ENCODE measurements at regions not wholly inside any gene's neighbourhood (a gene's known extent, or its start where the extent isn't known, plus 50 kb on each side); places are given as distances from the start of the nearest gene placed in this dataset.

DNA sequence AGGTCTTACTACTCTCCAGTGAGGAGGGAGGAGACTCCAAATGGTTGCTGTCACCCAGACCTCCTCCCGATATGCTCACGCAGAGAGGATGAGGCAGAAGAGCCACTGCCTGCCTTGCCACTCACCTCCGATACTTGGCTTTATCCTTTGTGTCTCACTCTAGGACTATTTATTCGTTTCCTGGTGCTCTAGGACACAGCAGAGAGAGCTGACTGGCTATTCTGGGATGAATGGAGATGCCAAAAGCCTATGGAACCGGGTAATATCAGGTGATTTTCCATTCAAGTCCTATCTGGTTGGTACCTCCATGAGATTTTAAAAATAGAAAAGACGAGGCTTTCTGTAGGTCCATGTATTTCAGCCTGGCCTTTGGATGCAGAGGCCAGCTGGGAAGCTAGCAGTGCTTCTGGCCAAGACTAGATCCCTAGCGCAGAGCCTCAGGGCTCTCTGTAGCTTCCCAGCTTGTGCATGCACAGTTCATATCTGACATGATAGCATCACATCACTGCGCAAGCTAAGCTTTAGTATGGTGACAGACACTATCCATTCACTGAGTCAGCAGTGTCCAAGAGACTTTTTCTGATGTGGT, 239.0 kb upstream of the ANKRD30A start:
- H3K4me3 ChIP-seq: no peak overlapping the region
- TF ChIP-seq, protein P1, sequence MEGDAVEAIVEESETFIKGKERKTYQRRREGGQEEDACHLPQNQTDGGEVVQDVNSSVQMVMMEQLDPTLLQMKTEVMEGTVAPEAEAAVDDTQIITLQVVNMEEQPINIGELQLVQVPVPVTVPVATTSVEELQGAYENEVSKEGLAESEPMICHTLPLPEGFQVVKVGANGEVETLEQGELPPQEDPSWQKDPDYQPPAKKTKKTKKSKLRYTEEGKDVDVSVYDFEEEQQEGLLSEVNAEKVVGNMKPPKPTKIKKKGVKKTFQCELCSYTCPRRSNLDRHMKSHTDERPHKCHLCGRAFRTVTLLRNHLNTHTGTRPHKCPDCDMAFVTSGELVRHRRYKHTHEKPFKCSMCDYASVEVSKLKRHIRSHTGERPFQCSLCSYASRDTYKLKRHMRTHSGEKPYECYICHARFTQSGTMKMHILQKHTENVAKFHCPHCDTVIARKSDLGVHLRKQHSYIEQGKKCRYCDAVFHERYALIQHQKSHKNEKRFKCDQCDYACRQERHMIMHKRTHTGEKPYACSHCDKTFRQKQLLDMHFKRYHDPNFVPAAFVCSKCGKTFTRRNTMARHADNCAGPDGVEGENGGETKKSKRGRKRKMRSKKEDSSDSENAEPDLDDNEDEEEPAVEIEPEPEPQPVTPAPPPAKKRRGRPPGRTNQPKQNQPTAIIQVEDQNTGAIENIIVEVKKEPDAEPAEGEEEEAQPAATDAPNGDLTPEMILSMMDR (IDR thresholded peaks at IDR 0.05): no peak
- ATAC-seq (no peak), DNase-seq (no peak)
- intact Hi-C loops (cut with DNase I, micrococcal nuclease): no loop called here
- H3K9me3 ChIP-seq: no peaks in the 10 kb centered on the region
- no peaks in the 10 kb centered on the region for H3K36me3 ChIP-seq (ENCODE audit: low read depth)
- no peaks in the 10 kb centered on the region for H3K4me1 ChIP-seq (ENCODE audit: low read depth)

DNA sequence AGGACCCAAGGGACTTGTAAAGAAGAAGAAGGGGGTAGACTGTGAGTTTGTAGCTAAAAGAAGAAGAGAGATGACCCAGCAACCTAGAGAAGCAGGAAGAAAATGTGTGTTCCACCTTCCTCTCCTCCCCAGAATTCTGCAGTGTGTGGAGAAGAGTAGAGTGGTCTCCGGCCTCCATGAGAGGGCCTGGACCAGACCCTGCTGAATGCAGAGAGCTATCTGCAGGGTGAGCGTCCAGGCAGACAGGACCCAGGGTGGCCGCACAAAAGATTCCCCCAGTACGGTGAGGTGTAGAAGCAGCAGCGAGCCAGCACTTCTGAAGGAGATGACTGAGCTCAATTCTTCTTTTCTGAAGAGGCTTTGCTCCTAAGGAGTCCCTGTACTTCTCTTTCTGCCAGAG, 239.7 kb upstream of the ANKRD30A start:
- no peak for ATAC-seq
- intact Hi-C loops (cut with DNase I, micrococcal nuclease): no loop called here
- Histone ChIP-seq H3K4me1 (ENCODE audit: low read depth) (no peaks in the 10 kb centered on the region), H3K36me3 (ENCODE audit: low read depth) (no peaks in the 10 kb centered on the region), H3K4me3 (no peak overlapping the region), H3K9me3 (no peaks in the 10 kb centered on the region)
- no peak for DNase-seq
- TF ChIP-seq, protein P1 (IDR thresholded peaks at IDR 0.05): no peak

DNA sequence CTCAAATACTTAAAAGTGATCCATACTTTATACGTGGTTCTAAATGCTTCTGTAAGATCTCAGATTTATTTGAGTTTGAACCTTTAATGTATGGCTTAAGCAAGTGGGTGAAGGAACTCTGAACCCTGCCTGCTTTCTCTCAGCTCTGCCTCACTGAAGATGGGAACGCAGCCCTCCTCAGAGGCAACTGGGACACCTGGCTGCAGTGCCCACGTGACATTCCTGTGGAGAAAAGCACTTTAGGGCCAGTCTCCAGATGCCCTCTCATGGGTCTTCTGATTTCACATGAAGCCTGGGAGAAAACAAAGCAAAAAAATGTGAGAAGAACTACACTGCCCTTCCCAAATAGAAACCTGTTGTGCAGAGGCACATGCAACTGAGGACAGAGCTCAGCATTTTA, 242.6 kb upstream of the ANKRD30A start:
- no peaks in the 10 kb centered on the region for H3K9me3 ChIP-seq
- intact Hi-C loops (cut with DNase I, micrococcal nuclease): no loop called here
- TF ChIP-seq, protein P1 (IDR thresholded peaks at IDR 0.05): no peak
- H3K36me3 ChIP-seq (ENCODE audit: low read depth): no peaks in the 10 kb centered on the region
- no peak overlapping the region for H3K4me3 ChIP-seq
- ATAC-seq: no peak
- DNase-seq: no peak
- no peaks in the 10 kb centered on the region for H3K4me1 ChIP-seq (ENCODE audit: low read depth)

DNA sequence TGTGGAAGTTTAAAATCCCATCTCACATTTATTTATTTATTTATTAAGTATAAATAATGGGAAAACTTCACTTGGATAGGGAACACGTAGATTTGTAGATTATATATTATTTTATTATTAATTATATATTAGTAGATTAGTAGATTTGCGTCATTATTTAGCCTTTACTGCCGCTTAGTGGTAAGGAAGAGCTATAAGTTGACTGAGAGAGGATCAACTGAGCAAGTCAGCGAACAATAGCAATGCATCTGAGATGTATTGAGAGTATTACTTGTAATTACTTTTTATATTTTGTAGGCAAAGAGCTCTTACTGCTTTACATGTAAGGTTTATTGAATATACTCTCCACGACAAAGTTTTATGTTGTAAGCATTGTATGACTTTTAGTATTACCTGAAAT, 244.5 kb upstream of the ANKRD30A start:
- intact Hi-C loops (cut with DNase I, micrococcal nuclease): no loop called here
- ATAC-seq: no peak

DNA sequence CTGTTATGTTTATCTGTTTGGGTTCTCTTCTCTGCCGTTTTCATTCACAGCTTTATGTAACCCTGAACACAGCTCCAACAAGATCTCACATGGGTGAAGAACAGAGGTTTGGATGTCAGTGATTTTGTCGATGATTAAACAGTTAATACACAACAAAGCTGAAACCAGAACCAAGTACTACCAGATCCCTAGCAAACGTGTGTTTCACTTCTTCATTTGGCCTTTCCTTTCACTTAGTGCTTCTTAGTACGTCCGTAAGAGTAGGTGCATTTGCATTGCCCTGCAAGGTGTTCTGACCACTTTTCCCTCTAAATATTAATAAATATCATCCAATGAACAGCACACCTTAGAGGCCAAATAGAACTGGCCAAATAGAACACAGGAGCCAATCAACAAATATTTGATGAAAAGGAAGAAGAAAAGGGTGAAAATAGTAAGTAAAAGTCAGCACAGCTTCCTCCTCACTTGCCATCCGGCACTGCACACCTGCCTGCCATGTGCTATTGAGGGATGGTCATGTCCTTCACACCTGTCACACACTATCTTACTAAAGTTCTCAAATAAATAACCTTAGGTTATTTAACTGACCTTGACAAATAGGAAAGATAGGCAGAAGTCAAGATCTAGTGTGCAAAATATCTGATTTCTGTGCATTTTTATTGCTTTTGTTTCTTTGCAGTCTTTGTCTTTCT, 252.6 kb upstream of the ANKRD30A start:
- H3K36me3 ChIP-seq (ENCODE audit: low read depth): no peaks in the 10 kb centered on the region
- DNase-seq: no peak
- no peaks in the 10 kb centered on the region for H3K4me1 ChIP-seq (ENCODE audit: low read depth)
- ATAC-seq: no peak
- peaks cover 6% of the 10 kb centered on the region for H3K9me3 ChIP-seq
- intact Hi-C loops (cut with DNase I, micrococcal nuclease): no loop called here
- no peak overlapping the region for H3K4me3 ChIP-seq
- TF ChIP-seq, protein P1 (IDR thresholded peaks at IDR 0.05): no peak

More for the DNA sequence above, 244.5 kb upstream of the ANKRD30A start:
- no peak overlapping the region for H3K4me3 ChIP-seq
- no peak for DNase-seq
- no peaks in the 10 kb centered on the region for H3K4me1 ChIP-seq (ENCODE audit: low read depth)
- H3K9me3 ChIP-seq: no peaks in the 10 kb centered on the region
- TF ChIP-seq, protein P1 (IDR thresholded peaks at IDR 0.05): no peak
- H3K36me3 ChIP-seq (ENCODE audit: low read depth): no peaks in the 10 kb centered on the region
